RWPE2 (cell line): ENCODE measurements at regions not wholly inside any gene's neighbourhood (a gene's known extent, or its start where the extent isn't known, plus 50 kb on each side); places are given as distances from the start of the nearest gene placed in this dataset.

ENCODE experiments used
- ATAC-seq: fragments of 200-7000 bp; cut with Tn5 transposase; 3 replicates; pipeline ENCODE4 v1.9.1; 2021; ENCODE audit warnings: low read depth
- DNase-seq: peaks from one replicate; pipeline ENCODE4 v3.0.0-alpha.2; 2020; ENCODE audit warnings: low spot score
- H3K27ac ChIP-seq: fragments of 450-650 bp; 2 replicates; pipeline ENCODE4 v1.5.1; 2017; ENCODE audit warnings: mild to moderate bottlenecking; ENCODE audit not compliant: poor library complexity, severe bottlenecking
- H3K27me3 ChIP-seq: fragments of 250-450 bp; sonication (Bioruptor Pico); 2 replicates; pipeline ENCODE4 v1.5.1; 2021; ENCODE audit warnings: mild to moderate bottlenecking, moderate library complexity; ENCODE audit not compliant: insufficient read depth, poor library complexity, severe bottlenecking
- H3K36me3 ChIP-seq: fragments of 250-450 bp; sonication (Bioruptor Pico); 2 replicates; pipeline ENCODE4 v1.5.1; 2020; ENCODE audit warnings: low read depth, mild to moderate bottlenecking, moderate library complexity
- H3K4me1 ChIP-seq: fragments of 250-450 bp; sonication (Bioruptor Pico); 2 replicates; pipeline ENCODE4 v1.5.1; 2021; ENCODE audit warnings: mild to moderate bottlenecking, moderate library complexity; ENCODE audit not compliant: insufficient read depth, poor library complexity, severe bottlenecking
- H3K4me3 ChIP-seq: fragments of 250-450 bp; sonication (Bioruptor Pico); 2 replicates; pipeline ENCODE4 v1.5.1; 2021; ENCODE audit warnings: mild to moderate bottlenecking, moderate library complexity; ENCODE audit not compliant: severe bottlenecking
- H3K9me3 ChIP-seq: fragments of 250-450 bp; sonication (Bioruptor Pico); 2 replicates; pipeline ENCODE4 v1.5.1; 2021; ENCODE audit warnings: mild to moderate bottlenecking, moderate library complexity; ENCODE audit not compliant: severe bottlenecking
- CTCF ChIP-seq: fragments of 450-650 bp; IDR thresholded peaks from one replicate; pipeline ENCODE4 v1.5.1; 2017; ENCODE audit warnings: mild to moderate bottlenecking, moderate library complexity; ENCODE audit not compliant: poor library complexity, severe bottlenecking

DNA sequence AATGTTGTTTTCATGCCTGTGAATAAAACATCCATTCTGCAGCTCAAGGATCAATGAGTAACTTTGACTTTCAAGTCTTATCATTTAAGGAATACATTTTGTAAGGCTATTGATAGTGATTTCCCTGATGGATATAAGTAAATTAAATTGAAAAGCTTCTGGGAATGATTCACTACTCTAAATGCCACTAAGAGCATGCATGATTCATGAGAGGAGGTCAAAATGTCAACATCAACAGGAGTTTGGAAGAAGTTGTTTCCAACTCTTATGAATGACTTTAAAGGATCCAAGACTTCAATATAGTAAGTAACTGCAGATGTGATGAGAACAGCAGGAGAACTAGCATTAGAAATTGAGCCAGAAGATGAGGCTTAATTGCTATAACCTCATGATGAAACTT lies 1487.3 kb downstream of the PCDH7 start:
- ATAC-seq (no peak), DNase-seq (no peak)
- Histone ChIP-seq H3K4me1 (no peaks in the 10 kb centered on the region), H3K36me3 (no peaks in the 10 kb centered on the region), H3K9me3 (no peaks in the 10 kb centered on the region), H3K27me3 (no peaks in the 10 kb centered on the region), H3K27ac (no peak overlapping the region), H3K4me3 (no peak overlapping the region)
- no peak for TF ChIP-seq CTCF

- Histone ChIP-seq H3K27me3 (no peaks in the 10 kb centered on the region), H3K4me3 (no peak overlapping the region), H3K36me3 (no peaks in the 10 kb centered on the region), H3K4me1 (no peaks in the 10 kb centered on the region), H3K9me3 (no peaks in the 10 kb centered on the region), H3K27ac (no peak overlapping the region)
- no peak for DNase-seq
- no peak for TF ChIP-seq CTCF
- ATAC-seq: no peak
Observed at GRCh38 chr4:32215277-32215676, 1495.1 kb downstream of the PCDH7 start.

- H3K4me3 ChIP-seq: no peak overlapping the region
- no peak for ATAC-seq
Observed at GRCh38 chr4:32216502-32216901, 1496.3 kb downstream of the PCDH7 start.

DNA sequence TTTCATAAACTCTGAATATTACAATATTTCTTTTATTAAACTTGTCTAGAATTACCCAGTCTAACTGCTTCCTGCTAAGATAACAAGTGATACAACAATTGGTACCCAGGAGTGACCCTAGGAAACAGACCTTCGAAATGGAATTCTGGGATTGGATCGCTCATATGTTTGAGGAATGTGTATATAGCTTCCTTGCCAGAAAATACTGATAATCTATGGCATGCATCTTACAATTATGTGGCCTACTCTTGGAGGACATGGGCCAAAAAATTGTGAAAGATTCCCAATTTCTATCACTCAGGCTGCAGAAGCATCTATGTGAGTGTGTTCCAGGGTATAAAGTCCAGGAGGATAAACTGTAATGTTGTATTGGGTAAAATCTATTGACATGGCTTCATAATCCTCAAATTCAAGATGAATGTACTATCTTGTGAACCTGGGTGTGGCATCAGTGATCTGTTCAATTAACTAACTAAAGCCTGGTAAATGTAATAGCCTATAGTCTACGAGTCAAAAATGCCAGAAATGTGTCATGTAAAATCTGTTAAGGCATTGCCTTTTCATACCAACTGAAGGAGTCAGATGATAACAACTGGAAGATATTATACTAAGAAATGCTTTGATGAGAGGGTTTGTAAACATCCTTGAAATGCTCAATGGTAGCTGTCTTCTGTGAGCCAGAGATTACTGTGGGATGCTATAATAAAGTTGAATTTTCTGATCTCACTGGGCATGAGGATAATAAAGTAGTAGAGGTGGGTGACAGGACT lies 1499.3 kb downstream of the PCDH7 start:
- TF ChIP-seq CTCF: no peak
- DNase-seq (no peak), ATAC-seq (no peak; the same call in 2 of the 3 replicates)
- Histone ChIP-seq H3K9me3 (no peaks in the 10 kb centered on the region), H3K4me3 (no peak overlapping the region), H3K36me3 (no peaks in the 10 kb centered on the region), H3K27me3 (no peaks in the 10 kb centered on the region), H3K4me1 (no peaks in the 10 kb centered on the region), H3K27ac (no peak overlapping the region)

More at GRCh38 chr4:32216502-32216901, 1496.3 kb downstream of the PCDH7 start:
- H3K27ac ChIP-seq: no peak overlapping the region
- H3K27me3 ChIP-seq: no peaks in the 10 kb centered on the region
- H3K4me1 ChIP-seq: no peaks in the 10 kb centered on the region
- no peaks in the 10 kb centered on the region for H3K36me3 ChIP-seq
- no peak for TF ChIP-seq CTCF
- no peaks in the 10 kb centered on the region for H3K9me3 ChIP-seq
- no peak for DNase-seq

- Histone ChIP-seq H3K4me3 (no peak overlapping the region), H3K27me3 (no peaks in the 10 kb centered on the region), H3K9me3 (no peaks in the 10 kb centered on the region), H3K36me3 (no peaks in the 10 kb centered on the region), H3K4me1 (no peaks in the 10 kb centered on the region), H3K27ac (no peak overlapping the region)
- no peak for DNase-seq
- ATAC-seq: no peak
- no peak for TF ChIP-seq CTCF
Observed at GRCh38 chr4:32226204-32226603, 1506.0 kb downstream of the PCDH7 start.
